ENCODE measurements at regions not wholly inside any gene's neighbourhood (a gene's known extent, or its start where the extent isn't known, plus 50 kb on each side); places are given as distances from the start of the nearest gene placed in this dataset.

DNA sequence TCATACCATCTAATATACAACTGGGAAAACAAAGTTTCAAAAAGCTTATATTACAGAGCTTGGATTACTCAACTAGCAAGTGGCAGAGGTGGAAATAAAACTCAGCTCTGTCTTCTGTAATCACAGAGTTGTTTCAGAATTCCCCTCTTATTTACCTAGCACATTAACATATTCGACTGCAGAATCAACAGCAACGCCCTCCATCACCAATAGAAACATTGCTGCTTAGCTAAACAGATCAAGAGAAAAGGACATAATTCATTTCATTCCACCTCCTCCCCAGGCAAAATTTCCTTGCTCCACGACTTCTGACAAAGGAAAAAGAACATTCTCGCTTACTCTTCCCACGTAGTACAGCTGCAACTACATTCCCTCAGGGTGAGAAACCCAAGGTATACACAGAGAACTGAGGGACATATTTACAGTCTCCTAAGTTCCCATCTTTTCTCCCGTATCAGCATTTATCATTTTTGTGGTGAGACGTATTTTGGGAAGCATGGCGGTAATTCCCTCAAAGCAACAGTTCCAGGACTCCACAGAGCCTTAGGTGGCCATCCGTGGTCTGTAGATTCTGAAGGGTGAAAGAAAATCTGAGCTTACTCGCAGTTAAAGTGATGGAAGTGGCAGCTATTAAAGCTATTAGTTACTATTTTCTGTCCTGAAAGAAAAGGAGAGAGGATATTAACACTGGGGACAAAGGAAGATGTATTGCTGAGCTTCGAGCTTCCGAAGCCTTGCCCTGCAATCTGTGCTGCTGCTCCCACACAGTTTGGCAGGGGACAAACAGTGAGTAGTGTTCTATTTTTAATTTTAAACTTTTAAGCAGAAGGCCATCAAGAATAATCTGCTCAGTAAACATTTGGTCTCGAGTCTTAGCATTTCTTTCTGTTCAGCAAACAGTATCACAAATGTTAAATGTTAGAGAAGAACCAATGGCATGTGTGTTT is 1296.2 kb downstream of the CDH8 start:
- Mint-ChIP-seq H3K27ac (no peak overlapping the region; the same call in 1 of the 2 replicates), H3K4me3 (no peak overlapping the region), H3K36me3 (ENCODE audit: low read depth) (no peaks in the 10 kb centered on the region), H3K9me3 (no peaks in the 10 kb centered on the region), H3K4me1 (peaks cover 2% of the 10 kb centered on the region; the same call in 2 of the 3 replicates), H3K27me3 (ENCODE audit: insufficient read depth, low read depth, poor library complexity) (no peaks in the 10 kb centered on the region)
- Histone ChIP-seq H3K4me1 (ENCODE audit: insufficient read depth) (no peaks in the 10 kb centered on the region), H3F3A (replicated peaks; ENCODE audit: low read depth) (no peaks in the 10 kb centered on the region), H3K27ac (ENCODE audit: low read depth) (no peak overlapping the region), H3K27me3 (ENCODE audit: insufficient read depth) (no peaks in the 10 kb centered on the region), H3K9me2 (ENCODE audit: insufficient read depth) (peaks cover 9% of the 10 kb centered on the region; the same call in 1 of the 2 replicates), H3K36me3 (ENCODE audit: insufficient read depth) (no peaks in the 10 kb centered on the region), H4K20me1 (replicated peaks; ENCODE audit: insufficient read depth) (no peaks in the 10 kb centered on the region), H3K4me2 (no peak overlapping the region), H3K4me3 (no peak overlapping the region), H2AFZ (peak overlapping the region; percentile 65; the same call in 1 of the 2 replicates), H3K79me2 (replicated peaks; ENCODE audit: insufficient read depth) (no peaks in the 10 kb centered on the region)
- peak; percentile 1 for DNase-seq (ENCODE audit: low spot score)
- ATAC-seq: no peak
- TF ChIP-seq ZNF462 (CRISPR knock-in tag; IDR thresholded peaks at IDR 0.05) (no peak), JUNB (IDR thresholded peaks at IDR 0.05; ENCODE audit: unreplicated experiment) (no peak), CREB1 (CRISPR knock-in tag; IDR thresholded peaks at IDR 0.05; ENCODE audit: low read depth) (no peak), ETS1 (IDR thresholded peaks at IDR 0.05) (no peak), EZH2 (IDR thresholded peaks at IDR 0.05; ENCODE audit: low read depth, unreplicated experiment) (no peak), STAT1 (IDR thresholded peaks at IDR 0.05; ENCODE audit: unreplicated experiment) (no peak)
- TF ChIP-seq, protein P1, sequence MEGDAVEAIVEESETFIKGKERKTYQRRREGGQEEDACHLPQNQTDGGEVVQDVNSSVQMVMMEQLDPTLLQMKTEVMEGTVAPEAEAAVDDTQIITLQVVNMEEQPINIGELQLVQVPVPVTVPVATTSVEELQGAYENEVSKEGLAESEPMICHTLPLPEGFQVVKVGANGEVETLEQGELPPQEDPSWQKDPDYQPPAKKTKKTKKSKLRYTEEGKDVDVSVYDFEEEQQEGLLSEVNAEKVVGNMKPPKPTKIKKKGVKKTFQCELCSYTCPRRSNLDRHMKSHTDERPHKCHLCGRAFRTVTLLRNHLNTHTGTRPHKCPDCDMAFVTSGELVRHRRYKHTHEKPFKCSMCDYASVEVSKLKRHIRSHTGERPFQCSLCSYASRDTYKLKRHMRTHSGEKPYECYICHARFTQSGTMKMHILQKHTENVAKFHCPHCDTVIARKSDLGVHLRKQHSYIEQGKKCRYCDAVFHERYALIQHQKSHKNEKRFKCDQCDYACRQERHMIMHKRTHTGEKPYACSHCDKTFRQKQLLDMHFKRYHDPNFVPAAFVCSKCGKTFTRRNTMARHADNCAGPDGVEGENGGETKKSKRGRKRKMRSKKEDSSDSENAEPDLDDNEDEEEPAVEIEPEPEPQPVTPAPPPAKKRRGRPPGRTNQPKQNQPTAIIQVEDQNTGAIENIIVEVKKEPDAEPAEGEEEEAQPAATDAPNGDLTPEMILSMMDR (conservative IDR thresholded peaks at IDR 0.05; ENCODE audit: low read depth in 2 of 2): no peak
